ENCODE measurements at regions not wholly inside any gene's neighbourhood (a gene's known extent, or its start where the extent isn't known, plus 50 kb on each side); places are given as distances from the start of the nearest gene placed in this dataset.

GRCh38 chr10:53255661-53256205 lies 483.1 kb upstream of the MBL2 start:
- no peak for TF ChIP-seq POLR2A (IDR thresholded peaks at IDR 0.05; ENCODE audit: low read length)
- no peak for TF ChIP-seq RAD21 (conservative IDR thresholded peaks at IDR 0.05 in 1 of 2, IDR thresholded peaks at IDR 0.05 in 1 of 2)
- TF ChIP-seq CTCF (IDR thresholded peaks at IDR 0.05), result no peak
- no peak for TF ChIP-seq ZNF302 (CRISPR knock-in tag; IDR thresholded peaks at IDR 0.05)
- no peak for TF ChIP-seq SMC3 (IDR thresholded peaks at IDR 0.05)
- TF ChIP-seq MAFK (IDR thresholded peaks at IDR 0.05; ENCODE audit: partially characterized antibody), result no peak
- no peak for TF ChIP-seq RCOR1 (IDR thresholded peaks at IDR 0.05; ENCODE audit: low read depth, low read length)
- TF ChIP-seq PHF8 (IDR thresholded peaks at IDR 0.05; ENCODE audit: borderline replicate concordance, low read depth), result no peak
- no peak for TF ChIP-seq ELK1 (IDR thresholded peaks at IDR 0.05; ENCODE audit: low read depth, low read length)
- TF ChIP-seq FOXS1 (CRISPR knock-in tag; IDR thresholded peaks at IDR 0.05), result no peak
- no peak for TF ChIP-seq POLR2AphosphoS2 (conservative IDR thresholded peaks at IDR 0.05; ENCODE audit: low read length)

Measured in A549 (cell line).